Astrocyte (in vitro differentiated cells and primary cell): ENCODE measurements at regions not wholly inside any gene's neighbourhood (a gene's known extent, or its start where the extent isn't known, plus 50 kb on each side); places are given as distances from the start of the nearest gene placed in this dataset.

ENCODE experiments used
- DNase-seq: peaks from one replicate; pipeline ENCODE4 v3.0.0-alpha.2; 2010; ENCODE audit warnings: low read depth
- FAIRE-seq: peaks from 2 replicates; lab custom pipeline; 2011; peaks lifted over from hg19 to GRCh38; lab: Jason Lieb, UNC
- H2AFZ ChIP-seq: 2 replicates; pipeline ENCODE4 v1.6.0; 2012; ENCODE audit warnings: low read depth, low read length, inconsistent platforms
- H3K27ac ChIP-seq: 2 replicates; pipeline ENCODE4 v1.5.1; 2011; ENCODE audit warnings: low read depth, low read length, inconsistent platforms
- H3K27me3 ChIP-seq: 2 replicates; pipeline ENCODE4 v1.6.0; 2011; ENCODE audit warnings: low read length, inconsistent platforms; ENCODE audit not compliant: insufficient read depth
- H3K36me3 ChIP-seq: 2 replicates; pipeline ENCODE4 v1.5.1; 2011; ENCODE audit warnings: low read length, inconsistent platforms; ENCODE audit not compliant: insufficient read depth
- H3K4me1 ChIP-seq: 2 replicates; pipeline ENCODE4 v1.5.1; 2011; ENCODE audit warnings: low read length, inconsistent platforms; ENCODE audit not compliant: insufficient read depth
- H3K4me2 ChIP-seq: 2 replicates; pipeline ENCODE4 v1.6.0; 2012; ENCODE audit warnings: low read length, inconsistent platforms
- H3K4me3 ChIP-seq: 2 replicates; pipeline ENCODE4 v1.5.1; 2011; ENCODE audit warnings: low read depth, mild to moderate bottlenecking, low read length, inconsistent platforms; ENCODE audit not compliant: insufficient read depth
- H3K79me2 ChIP-seq: 2 replicates; pipeline ENCODE4 v1.6.0; 2012; ENCODE audit warnings: mild to moderate bottlenecking, low read length, inconsistent platforms; ENCODE audit not compliant: insufficient read depth
- H3K9ac ChIP-seq: 2 replicates; pipeline ENCODE4 v1.6.0; 2012; ENCODE audit warnings: mild to moderate bottlenecking, low read length, inconsistent platforms
- H3K9me3 ChIP-seq: 2 replicates; pipeline ENCODE4 v1.5.1; 2012; ENCODE audit warnings: low read depth, mild to moderate bottlenecking, low read length, inconsistent platforms; ENCODE audit not compliant: insufficient read depth
- H4K20me1 ChIP-seq: 2 replicates; pipeline ENCODE4 v1.6.0; 2012; ENCODE audit warnings: low read length, inconsistent platforms; ENCODE audit not compliant: insufficient read depth
- H3K27ac Mint-ChIP-seq: one replicate; pipeline ENCODE4 v1.8.0; 2021; ENCODE audit warnings: mild to moderate bottlenecking, mixed read lengths; ENCODE audit not compliant: unreplicated experiment
- H3K27me3 Mint-ChIP-seq: one replicate; pipeline ENCODE4 v1.8.0; 2021; ENCODE audit warnings: low read depth, mixed read lengths; ENCODE audit not compliant: unreplicated experiment
- H3K36me3 Mint-ChIP-seq: one replicate; pipeline ENCODE4 v1.8.0; 2021; ENCODE audit warnings: low read depth, mixed read lengths; ENCODE audit not compliant: unreplicated experiment
- H3K4me1 Mint-ChIP-seq: one replicate; pipeline ENCODE4 v1.8.0; 2021; ENCODE audit warnings: low read depth, mixed read lengths; ENCODE audit not compliant: unreplicated experiment
- H3K4me3 Mint-ChIP-seq: one replicate; pipeline ENCODE4 v1.8.0; 2021; ENCODE audit warnings: mild to moderate bottlenecking, moderate library complexity, mixed read lengths; ENCODE audit not compliant: unreplicated experiment
- H3K9me3 Mint-ChIP-seq: one replicate; pipeline ENCODE4 v1.8.0; 2021; ENCODE audit warnings: mild to moderate bottlenecking, mixed read lengths; ENCODE audit not compliant: unreplicated experiment
- CTCF ChIP-seq: IDR thresholded peaks from 2 replicates; pipeline ENCODE4 v1.5.1; 2011; ENCODE audit warnings: low read depth, mild to moderate bottlenecking, inconsistent platforms, low read length, moderate library complexity; ENCODE audit not compliant: insufficient read depth
- EZH2 ChIP-seq: IDR thresholded peaks from 2 replicates; pipeline ENCODE4 v1.6.1; 2012; ENCODE audit warnings: mild to moderate bottlenecking, low read length, inconsistent platforms; ENCODE audit not compliant: insufficient read depth

DNA sequence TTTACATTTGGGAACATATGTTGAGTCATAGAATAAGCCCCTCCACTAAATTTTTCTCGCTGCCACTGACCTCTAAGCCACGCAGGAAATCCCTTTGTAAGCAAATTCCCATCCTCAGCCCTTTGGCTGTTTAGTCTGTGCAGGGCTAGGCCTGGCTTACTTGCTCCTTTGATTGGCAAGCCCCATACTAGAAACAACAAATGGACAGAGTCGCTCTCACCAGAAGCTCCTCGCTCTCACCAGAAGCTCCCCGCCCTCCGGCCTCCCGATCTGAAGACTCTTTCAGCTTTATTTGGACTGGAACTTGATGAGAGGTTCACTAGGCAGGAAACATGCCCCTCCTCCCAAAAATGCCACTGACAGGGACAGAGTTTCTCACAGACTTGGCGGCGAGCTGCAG lies 149.2 kb upstream of the EXOC2 start:
- H3K27ac Mint-ChIP-seq: no peak overlapping the region
- FAIRE-seq: no peak
- DNase-seq: no peak
- no peak overlapping the region for H3K4me3 ChIP-seq
- no peak overlapping the region for H3K27ac ChIP-seq
- peaks cover 4% of the 10 kb centered on the region for H3K9me3 ChIP-seq
- H4K20me1 ChIP-seq: no peaks in the 10 kb centered on the region
- H3K9ac ChIP-seq: no peak overlapping the region
- peaks cover 3% of the 10 kb centered on the region for H3K36me3 Mint-ChIP-seq
- no peak for TF ChIP-seq EZH2
- TF ChIP-seq CTCF: no peak
- H3K9me3 Mint-ChIP-seq: peaks cover 4% of the 10 kb centered on the region
- no peak overlapping the region for H3K4me3 Mint-ChIP-seq
- H3K36me3 ChIP-seq: no peaks in the 10 kb centered on the region
- H3K27me3 ChIP-seq: no peaks in the 10 kb centered on the region
- no peak overlapping the region for H3K4me2 ChIP-seq
- no peaks in the 10 kb centered on the region for H3K4me1 ChIP-seq
- H3K79me2 ChIP-seq: no peaks in the 10 kb centered on the region
- no peak overlapping the region for H2AFZ ChIP-seq
- peaks cover 7% of the 10 kb centered on the region for H3K4me1 Mint-ChIP-seq
- peaks cover 14% of the 10 kb centered on the region for H3K27me3 Mint-ChIP-seq

GRCh38 chr6:841569-841968 lies 148.6 kb upstream of the EXOC2 start:
- DNase-seq (no peak), FAIRE-seq (no peak)
- no peak overlapping the region for H3K9ac ChIP-seq
- H3K27me3 ChIP-seq: no peaks in the 10 kb centered on the region
- H4K20me1 ChIP-seq: no peaks in the 10 kb centered on the region
- Mint-ChIP-seq H3K4me1 (peaks cover 12% of the 10 kb centered on the region), H3K27me3 (peaks cover 8% of the 10 kb centered on the region), H3K27ac (no peak overlapping the region), H3K36me3 (peaks cover 3% of the 10 kb centered on the region), H3K9me3 (peaks cover 2% of the 10 kb centered on the region), H3K4me3 (no peak overlapping the region)
- H3K4me1 ChIP-seq: no peaks in the 10 kb centered on the region
- H3K27ac ChIP-seq: no peak overlapping the region
- H2AFZ ChIP-seq: no peak overlapping the region
- H3K36me3 ChIP-seq: no peaks in the 10 kb centered on the region
- no peak overlapping the region for H3K4me2 ChIP-seq
- TF ChIP-seq EZH2 (no peak), CTCF (no peak)
- H3K79me2 ChIP-seq: no peaks in the 10 kb centered on the region
- peaks cover 4% of the 10 kb centered on the region for H3K9me3 ChIP-seq
- H3K4me3 ChIP-seq: no peak overlapping the region

DNA sequence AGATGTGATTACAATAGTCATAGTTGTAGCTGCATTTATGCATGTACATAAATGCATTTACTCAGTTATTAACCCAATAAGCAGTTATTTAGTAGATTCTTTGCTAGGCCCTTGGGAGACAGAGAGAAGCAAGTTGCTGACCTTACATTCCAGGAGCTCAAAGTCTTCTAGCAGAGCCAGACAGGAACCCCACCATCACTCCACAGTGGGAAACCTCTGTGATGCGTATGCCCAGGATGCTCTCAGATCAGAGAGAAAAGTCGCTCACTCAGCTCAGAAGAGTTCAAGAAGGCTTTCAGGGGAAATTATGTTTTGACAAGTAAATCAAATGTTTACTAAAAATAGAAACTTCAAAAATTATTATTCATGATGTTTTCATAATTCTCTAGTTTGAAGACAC lies 146.3 kb upstream of the EXOC2 start:
- H3K9me3 ChIP-seq: peaks cover 4% of the 10 kb centered on the region
- TF ChIP-seq CTCF: no peak
- Mint-ChIP-seq H3K9me3 (peaks cover 2% of the 10 kb centered on the region), H3K4me3 (no peak overlapping the region), H3K27me3 (peaks cover 1% of the 10 kb centered on the region), H3K36me3 (peaks cover 3% of the 10 kb centered on the region), H3K27ac (no peak overlapping the region), H3K4me1 (peaks cover 30% of the 10 kb centered on the region)
- H4K20me1 ChIP-seq: no peaks in the 10 kb centered on the region
- H3K27ac ChIP-seq: no peak overlapping the region
- no peak overlapping the region for H3K4me2 ChIP-seq
- no peak overlapping the region for H3K4me3 ChIP-seq
- no peaks in the 10 kb centered on the region for H3K27me3 ChIP-seq
- H3K4me1 ChIP-seq: no peaks in the 10 kb centered on the region
- H3K9ac ChIP-seq: no peak overlapping the region
- H3K36me3 ChIP-seq: no peaks in the 10 kb centered on the region
- DNase-seq (no peak), FAIRE-seq (no peak)
- H2AFZ ChIP-seq: no peak overlapping the region
- H3K79me2 ChIP-seq: no peaks in the 10 kb centered on the region
